ENCODE measurements at regions not wholly inside any gene's neighbourhood (a gene's known extent, or its start where the extent isn't known, plus 50 kb on each side); places are given as distances from the start of the nearest gene placed in this dataset.
"Not testable (repeated sequence)": the region's sequence is repeated elsewhere in the genome, so short reads cannot be mapped to it uniquely, and the experiment has no call there.

DNA sequence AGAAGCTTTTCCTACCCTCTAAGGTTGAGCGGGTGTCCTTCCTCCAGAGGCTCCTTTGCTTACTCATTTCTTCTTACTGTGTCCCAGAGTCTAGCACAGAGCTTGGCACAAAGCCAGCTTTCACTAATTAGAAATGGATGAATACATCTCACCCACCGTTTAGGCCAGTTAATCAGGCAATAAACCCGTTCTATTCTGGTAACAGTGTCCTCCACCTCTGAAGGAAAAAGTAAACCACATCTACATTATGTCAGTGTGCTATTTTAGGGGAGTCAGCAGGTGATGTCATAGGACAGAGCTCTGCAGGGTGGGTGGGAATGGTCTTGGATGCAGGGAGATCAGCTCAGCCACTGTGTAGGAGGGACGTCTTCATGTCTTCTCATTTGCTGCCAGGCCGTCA is 109.2 kb downstream of the OSTF1 start:
- no peak for DNase-seq

DNA sequence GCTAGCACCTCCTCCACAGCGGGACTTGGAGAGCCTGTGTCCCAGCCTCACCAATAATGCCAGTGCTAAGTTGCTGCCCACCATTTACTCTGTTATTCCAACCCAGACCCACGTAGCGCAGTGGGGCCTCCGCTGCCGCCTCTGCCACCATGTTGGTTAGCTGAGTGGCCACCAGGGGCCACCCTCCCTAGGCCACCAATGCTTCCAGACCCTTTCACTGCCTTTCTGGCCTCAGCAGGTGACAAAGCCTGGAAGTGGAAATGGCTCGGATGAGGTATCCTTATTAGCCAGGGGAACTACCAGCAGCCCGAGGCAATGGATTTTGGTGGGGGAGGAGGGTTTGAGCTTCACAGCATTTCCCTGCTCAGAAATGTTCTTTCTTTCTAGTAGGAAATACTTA is 110.1 kb downstream of the OSTF1 start:
- DNase-seq = no peak

DNA sequence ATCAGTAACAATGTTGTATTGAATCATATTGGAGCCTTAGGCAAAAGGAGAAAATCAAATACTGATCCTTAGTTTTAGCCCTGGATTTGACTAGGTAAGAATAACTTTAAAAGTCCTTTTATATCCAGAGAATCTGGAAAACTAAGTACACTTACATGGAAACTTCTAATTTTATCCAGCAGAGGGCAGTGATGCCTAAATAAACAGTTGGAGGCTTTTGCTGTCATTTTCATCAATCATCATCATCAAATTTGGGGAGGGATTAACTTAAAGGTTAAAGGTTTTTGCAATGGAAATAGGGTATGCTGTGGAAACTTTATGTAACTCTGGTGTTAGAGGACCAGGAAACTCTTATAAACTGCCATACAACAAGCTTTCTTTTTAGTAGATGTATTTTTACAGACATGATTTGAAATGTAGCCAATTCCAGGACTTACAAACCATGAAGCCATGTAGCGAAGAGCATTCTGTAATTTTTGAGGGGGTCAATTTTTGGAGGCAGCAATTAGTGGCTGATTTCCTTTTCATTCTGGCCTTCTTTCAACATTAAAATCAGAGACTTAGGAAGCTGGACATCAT is 112.7 kb downstream of the OSTF1 start:
- peak in 1 of 2 experiments; percentile 55 for DNase-seq

DNA sequence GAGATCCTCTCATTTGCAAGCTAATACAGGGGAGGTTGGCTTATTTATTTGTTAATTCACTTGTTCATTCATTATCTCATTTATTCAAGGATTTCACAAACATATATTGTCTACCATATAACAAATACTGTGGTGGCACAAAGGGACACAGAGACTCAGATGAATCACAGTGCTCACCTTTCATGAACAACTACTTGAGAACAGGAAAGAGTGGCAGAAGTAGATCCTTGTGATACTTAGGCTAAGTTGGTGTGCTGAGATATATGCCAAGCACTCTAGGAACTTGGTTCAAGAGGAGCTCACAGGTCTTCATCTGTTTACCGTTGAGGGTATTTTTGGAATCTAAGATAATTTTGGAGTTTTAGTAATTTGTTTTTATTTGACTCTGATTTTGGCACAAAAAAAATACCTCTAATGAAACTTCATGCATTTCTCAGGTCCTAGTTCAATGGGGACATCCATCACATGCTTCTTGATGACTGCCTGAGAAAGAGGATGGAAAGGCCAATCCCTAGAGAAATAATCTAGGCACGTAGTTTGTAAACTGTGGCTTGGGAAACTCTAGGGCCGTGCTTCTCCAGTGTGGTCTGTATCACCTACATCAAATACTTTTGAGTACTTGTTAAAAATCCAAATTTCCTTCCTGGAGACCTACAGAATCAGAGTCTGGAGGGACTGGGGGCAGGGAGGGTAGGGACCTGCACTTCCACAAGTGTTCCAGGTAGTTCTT is 113.3 kb downstream of the OSTF1 start:
- DNase-seq = no peak

DNA sequence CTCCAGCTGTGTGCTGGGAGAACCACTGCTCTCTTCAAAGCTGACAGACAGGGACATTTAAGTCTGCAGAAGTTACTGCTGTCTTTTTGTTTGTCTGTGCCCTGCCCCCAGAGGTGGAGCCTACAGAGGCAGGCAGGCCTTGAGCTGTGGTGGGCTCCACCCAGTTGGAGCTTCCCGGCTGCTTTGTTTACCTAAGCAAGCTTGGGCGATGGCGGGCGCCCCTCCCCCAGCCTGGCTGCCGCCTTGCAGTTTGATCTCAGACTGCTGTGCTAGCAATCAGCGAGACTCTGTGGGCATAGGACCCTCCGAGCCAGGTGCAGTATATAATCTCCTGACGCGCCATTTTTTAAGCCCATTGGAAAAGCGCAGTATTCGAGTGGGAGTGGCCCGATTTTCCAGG is 119.7 kb downstream of the OSTF1 start:
- DNase-seq = peak in 1 of 2 experiments; percentile 16

DNA sequence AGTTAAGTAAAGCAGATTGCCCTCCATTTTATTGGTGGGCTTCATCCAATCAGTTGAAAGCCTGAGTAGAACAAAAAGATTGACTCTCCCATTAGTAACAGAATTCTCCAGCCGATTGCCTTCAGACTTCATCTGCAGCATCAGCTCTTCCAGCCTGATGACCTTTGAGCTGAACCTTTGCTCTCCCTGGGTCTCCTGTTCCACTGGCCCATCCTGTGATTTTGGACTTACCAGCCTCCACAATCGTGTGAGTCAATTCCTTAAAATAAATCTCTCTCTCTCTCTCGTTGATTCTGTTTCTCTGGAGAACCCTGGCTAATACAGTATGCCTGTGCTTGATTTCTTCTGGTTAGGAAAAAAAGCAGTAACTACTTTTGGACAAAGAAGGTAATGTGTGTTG is 121.9 kb downstream of the OSTF1 start:
- DNase-seq = no peak

DNA sequence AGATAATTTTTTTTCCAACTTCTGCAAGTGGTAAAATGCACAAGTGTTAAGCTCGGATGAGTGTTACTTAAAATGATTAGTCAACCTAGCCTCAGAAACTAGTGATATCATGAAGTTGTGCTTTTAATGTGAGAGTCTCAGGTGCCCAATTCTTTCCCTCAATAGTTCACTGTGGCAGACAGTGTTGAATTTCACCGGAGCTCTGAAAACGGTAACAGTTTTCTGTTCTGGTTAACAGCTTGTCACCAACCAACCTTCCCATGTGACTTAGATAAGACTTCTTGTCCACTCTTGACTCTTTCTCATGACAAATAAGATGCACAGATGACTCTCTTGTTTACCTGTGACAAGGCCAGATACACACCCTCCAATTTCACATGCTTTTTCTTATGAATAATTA is 125.5 kb downstream of the OSTF1 start:
- DNase-seq = no peak

DNA sequence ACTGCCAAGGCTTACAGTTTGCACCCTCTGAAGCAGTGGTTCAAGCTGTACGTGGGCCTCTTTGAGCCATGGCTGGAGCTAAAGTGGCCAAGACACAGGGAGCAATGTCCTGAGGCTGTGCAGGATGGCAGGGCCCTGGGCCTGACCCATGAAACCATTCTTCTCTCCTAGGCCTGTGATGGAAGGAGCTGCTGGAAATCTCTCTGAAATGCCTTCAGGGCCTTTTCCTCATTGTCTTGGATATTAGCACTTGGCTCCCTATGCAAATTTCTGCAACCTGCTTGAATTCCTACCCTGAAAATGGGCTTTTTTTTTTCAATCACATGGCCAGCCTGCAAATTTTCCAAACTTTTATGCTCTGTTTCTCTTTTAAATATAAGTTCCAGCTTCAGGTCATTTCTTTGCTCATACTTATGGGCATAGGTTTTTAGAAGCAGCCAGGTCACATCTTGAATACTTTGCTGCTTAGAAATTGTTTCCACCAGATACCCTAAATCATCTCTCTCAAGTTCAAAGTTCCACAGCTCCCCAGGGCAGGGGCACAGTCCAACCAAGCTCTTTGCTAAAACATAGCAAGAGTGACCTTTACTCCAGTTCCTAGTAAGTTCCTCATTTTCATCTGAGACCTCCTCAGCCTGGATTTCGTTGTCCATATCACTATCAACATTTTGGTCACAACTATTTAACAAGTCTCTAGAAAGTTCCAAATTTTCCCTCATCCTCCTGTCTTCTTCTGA is 138.3 kb downstream of the OSTF1 start:
- no peak for DNase-seq

DNA sequence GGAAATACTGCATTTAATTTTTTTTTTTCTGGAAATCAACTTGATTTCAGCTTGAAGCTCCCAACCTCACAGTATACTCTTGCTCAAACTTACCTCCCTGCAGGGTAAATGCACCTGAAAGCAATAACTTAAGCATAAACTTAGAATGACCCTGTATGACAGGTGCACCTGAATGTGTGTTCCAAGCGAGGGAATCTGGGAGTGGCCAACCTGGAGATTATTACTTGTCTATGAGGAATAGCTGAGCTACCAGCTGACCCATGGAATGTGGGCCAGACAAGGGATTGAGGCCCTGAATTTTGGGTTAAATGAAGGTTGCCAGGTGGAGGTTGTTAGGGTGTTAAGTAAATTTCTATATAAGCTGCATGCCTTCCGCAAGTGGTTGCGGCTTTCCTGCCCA is 140.6 kb downstream of the OSTF1 start:
- no peak for DNase-seq

DNA sequence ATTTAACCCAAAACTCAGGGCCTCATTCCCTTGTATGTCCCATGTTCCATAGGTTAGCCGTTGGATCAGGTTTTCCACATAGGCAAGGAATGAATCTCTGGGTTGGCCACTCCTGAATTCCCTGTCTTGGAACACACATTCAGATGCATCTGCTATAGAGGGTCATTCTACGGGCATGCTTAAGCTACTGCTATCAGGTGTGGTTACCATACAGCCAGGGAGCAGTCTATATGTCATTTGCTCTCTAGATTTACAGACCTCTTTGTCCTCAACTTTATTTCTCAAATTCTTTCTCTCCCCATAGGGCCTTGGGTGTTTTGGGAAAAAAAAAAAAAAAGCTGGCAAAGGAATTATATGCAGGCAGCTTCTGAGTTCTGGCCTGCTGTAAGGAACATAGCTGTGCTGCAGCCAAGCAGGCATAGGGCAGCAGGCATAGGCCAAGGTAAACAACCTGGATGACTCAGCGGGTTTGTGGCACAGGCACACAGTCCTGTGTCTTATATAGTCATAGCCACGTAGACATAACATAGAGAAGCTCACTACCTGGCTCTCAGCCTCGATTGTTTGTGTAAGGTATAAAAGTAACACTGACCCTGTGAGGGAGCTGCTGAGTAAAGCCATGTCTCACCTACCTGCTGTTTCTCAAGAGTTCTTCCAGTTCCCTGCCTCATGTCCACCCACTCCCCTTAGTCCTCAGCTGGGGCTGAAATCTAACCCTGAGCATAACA is 141.5 kb downstream of the OSTF1 start:
- DNase-seq = peak in 1 of 2 experiments; percentile 4

DNA sequence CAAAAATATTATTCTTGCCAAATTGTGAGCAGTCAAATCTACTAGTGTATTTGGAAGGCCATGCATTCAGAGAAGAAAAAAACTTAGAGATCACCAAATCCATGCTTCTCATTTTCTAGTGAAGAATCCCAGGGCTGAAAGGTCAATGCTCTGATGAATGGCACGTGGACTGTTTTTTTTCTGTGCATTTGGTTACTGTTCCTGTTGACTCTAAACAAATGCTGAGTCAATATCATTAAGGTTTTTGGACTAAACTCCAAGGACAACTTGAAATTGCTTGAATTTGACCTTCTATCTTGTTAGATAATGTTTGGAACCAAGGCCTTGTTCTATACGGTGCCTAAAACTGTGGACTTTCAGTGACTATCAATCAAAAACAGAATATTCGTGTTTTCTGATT is 142.2 kb downstream of the OSTF1 start:
- DNase-seq = no peak

DNA sequence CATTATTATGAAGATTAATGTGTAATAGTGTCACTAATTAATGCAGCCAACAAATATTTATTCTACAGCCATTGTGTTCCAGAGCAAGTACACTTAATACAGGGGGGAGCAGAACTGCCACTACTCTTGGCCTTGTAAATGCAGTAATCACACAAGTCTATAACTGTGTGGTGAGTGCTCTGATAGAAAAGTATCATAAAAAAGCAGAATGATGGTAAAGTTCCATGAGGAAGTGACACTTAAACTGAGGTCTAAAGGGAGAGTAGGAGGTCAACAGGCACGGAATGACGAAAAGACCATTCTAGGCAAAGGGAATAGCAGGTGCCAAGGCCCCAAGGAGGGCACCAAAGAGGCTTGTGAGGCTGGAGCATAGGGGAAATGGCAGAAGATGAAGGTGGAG is 142.9 kb downstream of the OSTF1 start:
- DNase-seq = no peak

DNA sequence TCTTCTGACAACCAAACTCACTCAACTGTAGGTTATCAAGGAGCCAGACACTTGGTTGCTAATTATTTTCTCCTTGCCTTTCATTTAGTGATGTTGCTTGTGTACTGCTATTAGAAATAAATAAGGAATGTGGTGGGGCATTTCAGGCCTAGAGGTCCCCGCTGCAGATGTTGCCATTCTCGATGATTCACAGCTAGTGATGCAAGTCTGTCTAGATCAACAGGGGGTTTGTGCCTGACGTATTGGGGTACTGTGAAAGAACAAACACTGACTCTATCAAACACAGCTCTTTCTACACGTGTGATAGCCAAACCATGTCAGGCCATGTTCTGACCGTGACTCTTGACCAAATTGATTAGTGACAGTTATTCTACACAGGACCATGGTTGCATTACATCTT is 144.7 kb downstream of the OSTF1 start:
- DNase-seq = no peak

DNA sequence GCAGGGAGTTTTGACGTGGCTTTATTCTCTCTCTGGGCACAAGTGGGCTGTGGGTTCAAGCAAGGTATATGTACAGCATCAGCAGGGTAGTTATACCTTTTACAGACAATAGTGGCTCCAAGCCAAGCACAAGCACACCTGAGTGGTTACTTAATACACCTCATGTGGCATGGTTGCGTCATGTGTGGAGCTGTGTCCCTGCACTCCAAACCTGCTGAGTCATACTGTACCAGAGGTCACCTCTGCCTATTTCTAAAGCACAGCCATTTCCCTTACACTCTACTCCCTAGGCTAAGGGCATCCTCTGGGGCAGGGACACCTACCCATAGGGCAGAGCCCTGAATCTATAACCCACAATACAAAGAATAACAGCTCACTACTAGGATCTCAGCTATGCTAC is 147.3 kb downstream of the OSTF1 start:
- DNase-seq = no peak

DNA sequence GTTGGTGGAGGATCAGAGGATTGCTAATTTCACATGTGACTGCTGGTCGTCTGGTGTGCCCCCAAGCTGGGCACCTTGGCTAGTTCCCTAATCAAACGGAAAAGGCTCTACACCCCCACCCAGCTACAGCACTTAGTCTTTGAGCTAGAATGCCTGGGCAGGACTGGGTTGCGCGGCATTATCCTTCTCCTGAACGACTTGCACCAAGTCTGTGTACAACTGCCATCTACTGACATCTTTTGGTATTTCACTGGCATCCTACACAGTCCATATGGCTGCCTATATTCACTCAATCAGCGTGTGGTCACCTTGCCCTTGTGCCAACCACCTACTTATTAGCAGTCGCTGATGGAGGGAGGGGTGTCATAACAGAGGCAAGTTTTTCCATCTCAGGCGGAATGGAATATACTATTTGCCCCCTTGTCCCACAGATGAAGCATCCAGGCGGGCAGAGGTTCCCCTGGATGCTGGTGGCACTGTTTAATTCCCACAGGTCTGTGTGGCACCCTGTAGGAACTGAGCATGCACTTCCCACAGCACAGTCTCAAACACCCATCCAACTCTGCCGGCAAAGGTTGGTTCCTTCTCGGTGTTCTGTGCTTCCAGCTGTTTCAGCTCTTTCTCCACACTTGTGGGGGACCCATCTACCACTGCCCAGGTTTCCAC is 150.1 kb downstream of the OSTF1 start:
- peak in 1 of 2 experiments; percentile 73 for DNase-seq

DNA sequence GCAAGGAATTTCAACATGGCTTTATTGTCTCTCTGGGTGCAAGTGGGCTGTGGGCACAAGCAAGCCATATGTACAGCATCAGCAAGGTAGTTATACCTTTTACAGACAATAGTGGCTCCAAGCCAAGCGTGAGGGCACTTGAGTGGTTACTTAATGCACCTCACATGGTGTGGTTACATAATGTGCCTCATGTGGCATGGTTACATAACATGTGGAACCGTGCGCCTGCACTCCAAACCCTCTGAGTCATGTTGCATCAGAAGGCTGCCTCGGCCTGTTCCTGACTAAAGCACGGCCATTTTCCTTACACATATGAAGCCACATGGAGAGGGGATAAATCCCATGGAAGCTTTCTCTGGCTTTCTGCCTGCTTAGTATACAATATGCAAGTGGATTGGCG is 150.9 kb downstream of the OSTF1 start:
- DNase-seq = no peak

DNA sequence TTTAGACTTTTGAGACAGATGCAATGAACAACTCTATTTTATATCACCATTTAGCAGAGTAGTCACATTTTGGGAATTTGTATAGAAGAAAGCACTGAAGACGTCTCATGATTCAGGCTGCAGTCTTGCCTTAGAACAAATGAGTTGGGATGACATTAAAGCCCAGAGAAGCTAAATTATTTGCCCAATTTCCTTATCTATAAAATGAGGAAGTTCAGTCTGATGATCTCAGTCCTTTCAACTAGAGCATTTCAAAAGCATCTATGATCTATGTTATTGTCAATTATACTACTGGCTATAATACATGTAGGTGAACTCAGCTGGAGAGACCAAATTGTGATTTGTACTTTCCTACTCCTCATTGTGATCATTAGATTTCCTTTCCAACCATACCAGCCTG is 154.1 kb downstream of the OSTF1 start:
- no peak for DNase-seq

DNA sequence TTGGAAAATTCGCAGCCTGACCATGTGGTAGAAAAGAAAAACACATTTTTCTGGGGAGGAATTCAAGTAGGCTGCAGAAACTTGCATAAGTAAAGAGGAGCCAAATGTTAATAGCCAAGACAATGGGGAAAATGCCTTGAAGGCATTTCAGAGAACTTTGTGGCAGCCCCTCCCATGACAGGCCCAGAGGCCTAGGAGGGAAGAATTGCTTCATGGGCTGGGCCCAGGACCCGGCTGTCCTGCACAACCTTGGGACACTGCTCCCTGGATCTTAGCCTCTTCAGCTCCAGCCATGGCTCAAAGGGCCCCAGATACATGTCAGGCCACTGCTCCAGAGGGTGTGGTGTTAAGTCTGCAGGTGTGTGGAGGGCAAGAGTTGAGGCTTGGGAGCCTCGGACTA is 158.6 kb downstream of the OSTF1 start:
- DNase-seq = no peak

DNA sequence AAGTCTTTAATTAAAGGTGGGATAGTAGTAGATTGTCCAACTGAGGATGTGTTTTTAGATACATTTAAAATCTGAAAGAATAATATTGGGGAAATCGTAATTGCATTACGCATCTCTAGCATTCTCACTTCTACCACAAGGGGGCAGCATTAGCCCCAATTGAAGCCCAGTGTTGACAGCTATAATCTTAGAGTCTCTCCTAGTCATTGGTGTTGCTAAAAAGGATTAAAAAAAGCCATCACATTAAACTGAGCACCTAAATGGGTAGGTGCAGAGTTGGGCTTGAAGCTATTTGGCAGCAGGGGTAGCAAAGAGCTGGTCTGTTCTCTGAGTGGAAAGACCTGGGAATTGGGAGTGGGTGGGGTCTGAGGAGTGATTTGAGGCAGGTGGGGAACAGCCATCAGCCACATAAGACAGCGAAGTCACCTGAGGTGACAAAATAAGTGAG is 177.2 kb downstream of the OSTF1 start:
- peak; percentile 17 to 54 for DNase-seq

DNA sequence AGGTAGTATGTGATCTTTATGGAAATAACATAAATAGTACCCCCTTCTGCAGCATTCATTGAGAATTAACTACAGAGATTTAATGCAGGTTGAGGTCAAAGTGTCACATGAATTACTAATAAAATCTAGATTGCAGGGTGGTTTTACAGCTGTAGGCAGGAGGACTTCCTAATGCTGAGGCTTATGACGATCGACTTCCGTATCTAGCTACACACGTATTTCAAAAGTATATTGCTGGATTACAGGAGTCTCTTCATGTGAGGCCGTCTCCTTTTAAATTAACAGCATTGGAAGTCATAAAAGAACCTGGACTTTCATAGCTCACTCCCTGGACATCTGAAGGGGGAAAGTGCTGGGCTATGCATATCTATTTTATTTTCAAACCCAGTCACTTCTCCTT is 180.9 kb downstream of the OSTF1 start:
- DNase-seq = no peak

DNA sequence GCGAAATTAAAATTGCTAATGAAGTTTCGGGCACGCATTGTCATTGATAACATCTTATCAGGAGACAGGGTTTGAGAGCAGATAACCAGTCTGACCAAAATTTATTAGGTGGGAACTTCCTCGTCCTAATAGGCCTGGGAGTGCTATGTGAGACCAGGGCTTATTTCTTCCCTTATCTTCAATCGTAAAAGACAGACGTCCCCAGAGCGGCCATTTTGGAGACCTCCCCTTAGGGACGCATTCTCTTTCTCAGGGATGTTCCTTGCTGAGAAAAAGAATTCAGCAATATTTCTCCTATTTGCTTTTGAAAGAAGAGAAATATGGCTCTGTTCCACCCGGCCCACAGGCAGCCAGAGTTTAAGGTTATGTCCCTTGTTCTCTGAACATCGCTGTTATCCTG is 184.7 kb downstream of the OSTF1 start:
- not testable (repeated sequence) for DNase-seq

DNA sequence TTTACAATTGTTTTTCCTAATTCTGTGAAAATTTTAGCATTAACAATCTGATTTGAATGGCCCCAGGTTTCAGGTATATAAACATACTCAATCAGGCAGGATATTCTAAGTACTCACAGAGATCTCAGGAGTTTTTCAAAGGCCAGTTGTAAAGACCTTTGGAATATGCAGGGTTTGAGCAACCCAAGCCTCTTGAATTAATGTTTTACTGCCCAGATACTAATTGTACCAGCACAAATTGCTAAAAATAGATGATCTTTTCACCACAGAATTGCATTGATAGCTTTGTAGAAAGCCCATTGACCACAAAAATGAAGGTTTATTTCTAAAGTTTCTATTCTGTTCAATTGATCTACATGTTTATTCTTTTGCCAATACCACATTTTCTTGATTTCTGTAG is 186.5 kb downstream of the OSTF1 start:
- no peak for DNase-seq

DNA sequence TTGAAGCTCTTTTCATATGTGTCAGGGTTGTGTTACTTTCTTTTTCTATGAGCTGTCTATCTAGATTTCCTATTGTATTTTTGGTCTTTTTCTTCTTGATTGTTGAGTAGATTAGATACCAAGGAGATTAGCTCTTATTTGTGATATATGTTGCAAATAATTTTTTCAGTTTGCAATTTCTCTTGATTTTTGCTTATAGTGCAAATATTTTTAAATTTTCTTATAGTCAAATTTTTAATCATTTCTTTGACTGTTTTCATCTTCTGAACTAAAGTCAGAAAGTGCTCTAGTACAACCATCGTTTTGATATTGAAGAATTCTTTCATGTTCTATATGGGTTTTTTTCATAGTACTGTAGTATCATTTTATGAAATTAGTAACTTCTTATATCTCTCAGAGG is 193.7 kb downstream of the OSTF1 start:
- no peak for DNase-seq
